Inferior parietal cortex (tissue), 1 donor: ENCODE measurements at regions not wholly inside any gene's neighbourhood (a gene's known extent, or its start where the extent isn't known, plus 50 kb on each side); places are given as distances from the start of the nearest gene placed in this dataset.

Experiments
- DNase-seq: peaks from one replicate; pipeline ENCODE4 v3.0.0-alpha.2; 2016; ENCODE audit errors: extremely low spot score

- DNase-seq, result no peak
Measured at GRCh38 chr2:220482716-220483115, 855.3 kb downstream of the SLC4A3 start.

- no peak for DNase-seq
Measured at GRCh38 chr2:220489121-220489520, 861.7 kb downstream of the SLC4A3 start.

GRCh38 chr2:220491670-220492069 lies 864.2 kb downstream of the SLC4A3 start:
- DNase-seq, result no peak

GRCh38 chr2:220493871-220494525 lies 866.6 kb downstream of the SLC4A3 start:
- DNase-seq, result no peak

- no peak for DNase-seq
Measured at GRCh38 chr2:220496513-220496912, 869.1 kb downstream of the SLC4A3 start.

GRCh38 chr2:220499225-220499624 lies 871.8 kb downstream of the SLC4A3 start:
- no peak for DNase-seq

GRCh38 chr2:220502539-220502938 lies 875.1 kb downstream of the SLC4A3 start:
- DNase-seq, result no peak

- no peak for DNase-seq
Measured at GRCh38 chr2:220503431-220503830, 876.0 kb downstream of the SLC4A3 start.

- no peak for DNase-seq
Measured at GRCh38 chr2:220504938-220505503, 877.6 kb downstream of the SLC4A3 start.

- no peak for DNase-seq
Measured at GRCh38 chr2:220506466-220506865, 879.0 kb downstream of the SLC4A3 start.

GRCh38 chr2:220509096-220509757 lies 881.8 kb downstream of the SLC4A3 start:
- DNase-seq, result no peak

- DNase-seq, result no peak
Measured at GRCh38 chr2:220509966-220510365, 882.5 kb downstream of the SLC4A3 start.

GRCh38 chr2:220510668-220511067 lies 883.2 kb downstream of the SLC4A3 start:
- DNase-seq, result no peak

- no peak for DNase-seq
Measured at GRCh38 chr2:220512419-220512818, 885.0 kb downstream of the SLC4A3 start.

GRCh38 chr2:220513573-220514288 lies 886.3 kb downstream of the SLC4A3 start:
- DNase-seq, result no peak

GRCh38 chr2:220521551-220521950 lies 894.1 kb downstream of the SLC4A3 start:
- DNase-seq, result peak; percentile 48

- DNase-seq, result no peak
Measured at GRCh38 chr2:220528180-220528675, 900.8 kb downstream of the SLC4A3 start.

GRCh38 chr2:220531216-220531615 lies 903.8 kb downstream of the SLC4A3 start:
- no peak for DNase-seq

- no peak for DNase-seq
Measured at GRCh38 chr2:220533485-220533884, 906.1 kb downstream of the SLC4A3 start.

GRCh38 chr2:220539481-220539880 lies 912.1 kb downstream of the SLC4A3 start:
- DNase-seq, result no peak

- no peak for DNase-seq
Measured at GRCh38 chr2:220544049-220544448, 916.6 kb downstream of the SLC4A3 start.

- no peak for DNase-seq
Measured at GRCh38 chr2:220550995-220551700, 923.7 kb downstream of the SLC4A3 start.
